Stomach (tissue), 4 donors: ENCODE measurements at regions not wholly inside any gene's neighbourhood (a gene's known extent, or its start where the extent isn't known, plus 50 kb on each side); places are given as distances from the start of the nearest gene placed in this dataset.

Source experiments
- POLR2A ChIP-seq, 4 donors: fragments of 450-650 bp; IDR thresholded peaks; one replicate each; pipeline ENCODE4 v1.6.1; 2016; ENCODE audit warnings: antibody characterized with exemption in 4 of 4, control low read depth in 2 of 4, mild to moderate bottlenecking in 1 of 4, moderate library complexity in 1 of 4
- POLR2AphosphoS5 ChIP-seq, 3 donors: sonication (generic); formaldehyde crosslinking; IDR thresholded peaks; one replicate each; pipeline ENCODE4 v1.6.1; 2016; ENCODE audit warnings: antibody characterized with exemption in 3 of 3
- TF ChIP-seq, protein P1 (sequence below), 7 experiments: fragments of 450-650 bp in 4 of 7; fragments of 200-600 bp in 3 of 7; sonication (generic) in 3 of 7; IDR thresholded peaks; one replicate each; pipeline ENCODE4 v1.5.1; 2016 to 2019; ENCODE audit warnings: antibody characterized with exemption in 7 of 7, control low read depth in 2 of 7, mild to moderate bottlenecking in 1 of 7

DNA sequence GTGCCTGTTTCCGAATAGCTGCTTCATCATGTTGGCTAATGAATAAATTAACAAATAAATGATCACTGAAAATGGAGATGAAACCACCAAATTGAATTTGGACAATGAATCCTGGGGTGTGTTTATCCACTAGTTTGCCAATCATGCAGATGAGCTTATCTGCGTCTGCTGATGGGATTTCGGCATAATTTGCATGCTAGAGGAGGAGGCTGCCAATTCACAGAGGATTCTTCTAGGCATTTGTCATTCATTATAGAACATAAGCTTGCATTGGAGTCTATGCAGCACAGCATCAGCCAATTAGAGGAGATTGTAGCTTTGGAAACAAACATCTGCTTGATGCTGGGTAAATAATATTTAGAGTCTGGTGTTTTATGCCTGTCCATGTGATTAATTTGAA is 123.1 kb downstream of the NPIPB5 start:
- TF ChIP-seq, protein P1, sequence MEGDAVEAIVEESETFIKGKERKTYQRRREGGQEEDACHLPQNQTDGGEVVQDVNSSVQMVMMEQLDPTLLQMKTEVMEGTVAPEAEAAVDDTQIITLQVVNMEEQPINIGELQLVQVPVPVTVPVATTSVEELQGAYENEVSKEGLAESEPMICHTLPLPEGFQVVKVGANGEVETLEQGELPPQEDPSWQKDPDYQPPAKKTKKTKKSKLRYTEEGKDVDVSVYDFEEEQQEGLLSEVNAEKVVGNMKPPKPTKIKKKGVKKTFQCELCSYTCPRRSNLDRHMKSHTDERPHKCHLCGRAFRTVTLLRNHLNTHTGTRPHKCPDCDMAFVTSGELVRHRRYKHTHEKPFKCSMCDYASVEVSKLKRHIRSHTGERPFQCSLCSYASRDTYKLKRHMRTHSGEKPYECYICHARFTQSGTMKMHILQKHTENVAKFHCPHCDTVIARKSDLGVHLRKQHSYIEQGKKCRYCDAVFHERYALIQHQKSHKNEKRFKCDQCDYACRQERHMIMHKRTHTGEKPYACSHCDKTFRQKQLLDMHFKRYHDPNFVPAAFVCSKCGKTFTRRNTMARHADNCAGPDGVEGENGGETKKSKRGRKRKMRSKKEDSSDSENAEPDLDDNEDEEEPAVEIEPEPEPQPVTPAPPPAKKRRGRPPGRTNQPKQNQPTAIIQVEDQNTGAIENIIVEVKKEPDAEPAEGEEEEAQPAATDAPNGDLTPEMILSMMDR (IDR thresholded peaks at IDR 0.05): no peak
- TF ChIP-seq POLR2A (IDR thresholded peaks at IDR 0.05) (no peak), POLR2AphosphoS5 (IDR thresholded peaks at IDR 0.05) (no peak)
